HEK293 (cell line): ENCODE measurements at regions not wholly inside any gene's neighbourhood (a gene's known extent, or its start where the extent isn't known, plus 50 kb on each side); places are given as distances from the start of the nearest gene placed in this dataset.

Experiments used
- CTCF ChIA-PET: fragments of 350-600 bp; formaldehyde crosslinking; extraction: SDS; loops from one replicate; lab custom pipeline; 2021; ENCODE audit warnings: antibody characterized with exemption; lab: Yijun Ruan, JAX
- POLR2A ChIA-PET: fragments of 300-600 bp; formaldehyde crosslinking; extraction: SDS; loops from one replicate; lab custom pipeline; 2020; ENCODE audit warnings: antibody characterized with exemption, inconsistent platforms; lab: Yijun Ruan, JAX
- H3K27ac ChIP-seq: fragments of 200-500 bp; sonication (Bioruptor generic); 2 replicates; pipeline ENCODE4 v1.5.1; 2014; ENCODE audit warnings: low read depth, low read length, control low read depth, inconsistent platforms; ENCODE audit errors: extremely low read depth
- H3K36me3 ChIP-seq, 2 experiments: fragments of 200-500 bp in 1 of 2; sonication (Bioruptor generic) in 1 of 2; 1 replicate in 1 of 2; 2 replicates in 1 of 2; pipeline ENCODE4 v1.5.1; 2014 to 2017; ENCODE audit warnings: inconsistent platforms in 2 of 2, low read length in 2 of 2; ENCODE audit not compliant: control insufficient read depth in 2 of 2, insufficient read depth in 1 of 2
- H3K4me1 ChIP-seq: fragments of 200-500 bp; sonication (Bioruptor generic); 2 replicates; pipeline ENCODE4 v1.5.1; 2014; ENCODE audit warnings: mild to moderate bottlenecking, low read length, inconsistent platforms; ENCODE audit not compliant: control insufficient read depth, insufficient read depth
- H3K4me3 ChIP-seq: 2 replicates; pipeline ENCODE4 v1.5.1; 2011; ENCODE audit warnings: low read depth, mild to moderate bottlenecking, control low read depth, low read length, moderate library complexity
- H3K9me3 ChIP-seq: fragments of 200-500 bp; sonication (Bioruptor generic); 2 replicates; pipeline ENCODE4 v1.5.1; 2014; ENCODE audit warnings: low read depth, low read length, inconsistent platforms; ENCODE audit not compliant: control insufficient read depth, insufficient read depth
- BCL11B ChIP-seq: fragments of 450-650 bp; formaldehyde crosslinking; IDR thresholded peaks from 2 replicates; pipeline ENCODE4 v1.5.1; 2016; ENCODE audit warnings: low read depth, missing biosample characterization, missing genetic modification characterization
- KLF1 ChIP-seq: fragments of 450-650 bp; formaldehyde crosslinking; IDR thresholded peaks from 2 replicates; pipeline ENCODE4 v1.5.1; 2016; ENCODE audit warnings: missing biosample characterization, missing genetic modification characterization
- SCRT1 ChIP-seq: fragments of 450-650 bp; formaldehyde crosslinking; IDR thresholded peaks from 2 replicates; pipeline ENCODE4 v1.5.1; 2016; ENCODE audit warnings: missing biosample characterization, missing genetic modification characterization, borderline replicate concordance
- SCRT2 ChIP-seq: fragments of 450-650 bp; formaldehyde crosslinking; IDR thresholded peaks from 2 replicates; pipeline ENCODE4 v1.5.1; 2016; ENCODE audit warnings: missing biosample characterization, missing genetic modification characterization
- WT1 ChIP-seq: fragments of 450-650 bp; formaldehyde crosslinking; IDR thresholded peaks from 2 replicates; pipeline ENCODE4 v1.5.1; 2016; ENCODE audit warnings: missing biosample characterization, missing genetic modification characterization
- YY1 ChIP-seq: fragments of 450-650 bp; formaldehyde crosslinking; IDR thresholded peaks from 2 replicates; pipeline ENCODE4 v1.5.1; 2018; ENCODE audit warnings: missing biosample characterization, missing genetic modification characterization
- ZBTB26 ChIP-seq: fragments of 450-650 bp; formaldehyde crosslinking; optimal IDR thresholded peaks from 2 replicates; pipeline ENCODE3; 2016; ENCODE audit warnings: missing biosample characterization, mild to moderate bottlenecking, missing genetic modification characterization
- ZBTB48 ChIP-seq: fragments of 450-650 bp; formaldehyde crosslinking; IDR thresholded peaks from 2 replicates; pipeline ENCODE4 v1.5.1; 2016; ENCODE audit warnings: missing biosample characterization, missing genetic modification characterization
- ZNF138 ChIP-seq: fragments of 450-650 bp; formaldehyde crosslinking; IDR thresholded peaks from 2 replicates; pipeline ENCODE4 v1.5.1; 2016; ENCODE audit warnings: missing biosample characterization, missing genetic modification characterization, borderline replicate concordance
- ZNF169 ChIP-seq: fragments of 450-650 bp; formaldehyde crosslinking; IDR thresholded peaks from 2 replicates; pipeline ENCODE4 v1.5.1; 2016; ENCODE audit warnings: missing biosample characterization, missing genetic modification characterization
- ZNF174 ChIP-seq: fragments of 450-650 bp; formaldehyde crosslinking; IDR thresholded peaks from 2 replicates; pipeline ENCODE4 v1.5.0; 2017; ENCODE audit warnings: missing biosample characterization, mild to moderate bottlenecking, missing genetic modification characterization
- ZNF248 ChIP-seq: fragments of 450-650 bp; formaldehyde crosslinking; IDR thresholded peaks from 2 replicates; pipeline ENCODE4 v1.5.1; 2017; ENCODE audit warnings: missing biosample characterization, missing genetic modification characterization
- ZNF280D ChIP-seq: fragments of 450-650 bp; formaldehyde crosslinking; IDR thresholded peaks from 2 replicates; pipeline ENCODE4 v1.5.1; 2016; ENCODE audit warnings: missing biosample characterization, missing genetic modification characterization
- ZNF398 ChIP-seq: fragments of 450-650 bp; formaldehyde crosslinking; IDR thresholded peaks from 2 replicates; pipeline ENCODE4 v1.5.1; 2017; ENCODE audit warnings: missing biosample characterization, missing genetic modification characterization
- ZNF48 ChIP-seq: fragments of 450-650 bp; formaldehyde crosslinking; IDR thresholded peaks from 2 replicates; pipeline ENCODE4 v1.5.1; 2016; ENCODE audit warnings: missing biosample characterization, missing genetic modification characterization
- ZNF529 ChIP-seq: fragments of 450-650 bp; formaldehyde crosslinking; IDR thresholded peaks from 2 replicates; pipeline ENCODE4 v1.5.1; 2017; ENCODE audit warnings: missing genetic modification characterization, missing biosample characterization; ENCODE audit not compliant: insufficient replicate concordance
- ZNF555 ChIP-seq: fragments of 450-650 bp; formaldehyde crosslinking; conservative IDR thresholded peaks from 2 replicates; pipeline ENCODE4 v1.5.1; 2017; ENCODE audit warnings: missing biosample characterization, mild to moderate bottlenecking, missing genetic modification characterization, inconsistent platforms
- ZNF596 ChIP-seq: fragments of 450-650 bp; IDR thresholded peaks from 2 replicates; pipeline ENCODE4 v1.5.0; 2018; ENCODE audit warnings: missing biosample characterization, mild to moderate bottlenecking, missing genetic modification characterization, moderate library complexity
- ZSCAN23 ChIP-seq: fragments of 450-650 bp; formaldehyde crosslinking; IDR thresholded peaks from 2 replicates; pipeline ENCODE4 v1.5.1; 2016; ENCODE audit warnings: missing biosample characterization, missing genetic modification characterization
- TF ChIP-seq, protein P1 (sequence below): fragments of 450-650 bp; formaldehyde crosslinking; IDR thresholded peaks from 2 replicates; pipeline ENCODE4 v1.5.0; 2017; ENCODE audit warnings: missing biosample characterization, missing genetic modification characterization, borderline replicate concordance
- TF ChIP-seq, protein P2 (sequence below): fragments of 450-650 bp; formaldehyde crosslinking; IDR thresholded peaks from 2 replicates; pipeline ENCODE4 v1.5.1; 2016; ENCODE audit warnings: missing biosample characterization, missing genetic modification characterization

DNA sequence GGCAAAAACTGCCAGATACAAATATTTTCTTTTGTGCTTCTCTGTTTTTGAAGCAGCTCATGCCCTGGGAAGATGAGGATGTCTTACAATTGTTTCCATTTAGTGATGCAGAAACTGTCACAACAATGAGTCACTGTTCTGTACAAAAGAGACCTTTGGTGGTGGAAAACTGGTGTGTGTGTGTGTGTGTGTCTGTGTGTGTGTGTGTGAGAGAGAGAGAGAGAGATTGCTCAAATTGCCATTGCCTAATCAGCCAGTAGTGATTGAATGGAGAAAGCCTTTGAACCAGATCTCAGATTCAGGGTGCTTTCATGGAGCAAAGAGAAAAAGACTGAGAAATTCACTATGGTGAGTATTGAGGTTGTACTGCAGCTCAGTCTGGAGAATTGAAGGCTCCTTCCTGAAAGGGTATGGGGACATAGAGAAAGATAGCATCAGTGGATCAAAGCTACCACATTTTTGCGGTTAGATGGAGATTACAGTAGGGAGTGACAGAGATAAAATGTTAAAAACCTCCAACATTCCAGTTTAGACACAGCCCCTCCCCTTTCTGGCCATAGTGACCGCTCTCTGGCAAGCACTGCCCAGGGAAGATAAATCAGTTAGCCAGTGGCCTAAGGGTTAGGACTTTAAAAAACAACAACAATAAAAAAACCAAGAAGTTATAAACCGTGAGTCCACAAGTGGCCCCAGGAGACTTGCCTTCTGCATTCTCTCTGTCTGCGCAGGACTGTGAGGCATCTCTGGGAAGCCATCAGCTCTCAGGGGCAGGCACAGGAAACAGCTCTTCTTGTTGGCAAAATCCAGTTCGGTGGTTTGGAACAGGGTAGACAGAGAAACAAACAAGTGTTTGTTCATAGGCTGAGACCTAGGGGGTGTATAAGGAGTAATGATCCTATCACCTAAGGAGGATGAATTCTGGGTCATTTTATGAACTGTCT lies 406.5 kb downstream of the DUSP10 start (continued):
- TF ChIP-seq, protein P1, sequence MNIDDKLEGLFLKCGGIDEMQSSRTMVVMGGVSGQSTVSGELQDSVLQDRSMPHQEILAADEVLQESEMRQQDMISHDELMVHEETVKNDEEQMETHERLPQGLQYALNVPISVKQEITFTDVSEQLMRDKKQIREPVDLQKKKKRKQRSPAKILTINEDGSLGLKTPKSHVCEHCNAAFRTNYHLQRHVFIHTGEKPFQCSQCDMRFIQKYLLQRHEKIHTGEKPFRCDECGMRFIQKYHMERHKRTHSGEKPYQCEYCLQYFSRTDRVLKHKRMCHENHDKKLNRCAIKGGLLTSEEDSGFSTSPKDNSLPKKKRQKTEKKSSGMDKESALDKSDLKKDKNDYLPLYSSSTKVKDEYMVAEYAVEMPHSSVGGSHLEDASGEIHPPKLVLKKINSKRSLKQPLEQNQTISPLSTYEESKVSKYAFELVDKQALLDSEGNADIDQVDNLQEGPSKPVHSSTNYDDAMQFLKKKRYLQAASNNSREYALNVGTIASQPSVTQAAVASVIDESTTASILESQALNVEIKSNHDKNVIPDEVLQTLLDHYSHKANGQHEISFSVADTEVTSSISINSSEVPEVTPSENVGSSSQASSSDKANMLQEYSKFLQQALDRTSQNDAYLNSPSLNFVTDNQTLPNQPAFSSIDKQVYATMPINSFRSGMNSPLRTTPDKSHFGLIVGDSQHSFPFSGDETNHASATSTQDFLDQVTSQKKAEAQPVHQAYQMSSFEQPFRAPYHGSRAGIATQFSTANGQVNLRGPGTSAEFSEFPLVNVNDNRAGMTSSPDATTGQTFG (tag by site-specific recombination): peak; percentile 76; the same call in 1 of the 2 replicates
- TF ChIP-seq ZNF248 (tag by site-specific recombination): 0 out of 2 replicates have a peak, but pooled peaks have one; percentile 58
- 0 out of 2 replicates have a peak, but pooled peaks have one; percentile 33 for TF ChIP-seq ZNF169 (tag by site-specific recombination)
- peak; percentile 3 for TF ChIP-seq ZBTB26 (tag by site-specific recombination)
- no peak for TF ChIP-seq ZNF596 (tag by site-specific recombination)
- peak; percentile 98 for TF ChIP-seq WT1 (tag by site-specific recombination)
- TF ChIP-seq ZNF48: no peak
- TF ChIP-seq ZSCAN23 (tag by site-specific recombination): no peak
- TF ChIP-seq SCRT1 (tag by site-specific recombination): peak; percentile 88
- peak; percentile 94 for TF ChIP-seq SCRT2 (tag by site-specific recombination)
- no peak for TF ChIP-seq ZNF529 (tag by site-specific recombination)
- no peak for TF ChIP-seq BCL11B
- TF ChIP-seq ZNF138 (tag by site-specific recombination): no peak

GRCh38 chr1:221336126-221336525 lies 405.8 kb downstream of the DUSP10 start:
- ChIA-PET CTCF (interaction anchor here (0.9 to 1.7 kb wide), 3 partner anchors 25 to 99 kb away, joined by 3 to 6 read pairs (median 3); no protein-coding TSS in a partner anchor), POLR2A (interaction anchor here (0.9 kb wide), 1 partner anchor 59 kb away, joined by 3 read pairs; no protein-coding TSS in a partner anchor)
- peaks cover 11% of the 10 kb centered on the region for H3K4me1 ChIP-seq
- TF ChIP-seq YY1: no peak
- TF ChIP-seq, protein P2, sequence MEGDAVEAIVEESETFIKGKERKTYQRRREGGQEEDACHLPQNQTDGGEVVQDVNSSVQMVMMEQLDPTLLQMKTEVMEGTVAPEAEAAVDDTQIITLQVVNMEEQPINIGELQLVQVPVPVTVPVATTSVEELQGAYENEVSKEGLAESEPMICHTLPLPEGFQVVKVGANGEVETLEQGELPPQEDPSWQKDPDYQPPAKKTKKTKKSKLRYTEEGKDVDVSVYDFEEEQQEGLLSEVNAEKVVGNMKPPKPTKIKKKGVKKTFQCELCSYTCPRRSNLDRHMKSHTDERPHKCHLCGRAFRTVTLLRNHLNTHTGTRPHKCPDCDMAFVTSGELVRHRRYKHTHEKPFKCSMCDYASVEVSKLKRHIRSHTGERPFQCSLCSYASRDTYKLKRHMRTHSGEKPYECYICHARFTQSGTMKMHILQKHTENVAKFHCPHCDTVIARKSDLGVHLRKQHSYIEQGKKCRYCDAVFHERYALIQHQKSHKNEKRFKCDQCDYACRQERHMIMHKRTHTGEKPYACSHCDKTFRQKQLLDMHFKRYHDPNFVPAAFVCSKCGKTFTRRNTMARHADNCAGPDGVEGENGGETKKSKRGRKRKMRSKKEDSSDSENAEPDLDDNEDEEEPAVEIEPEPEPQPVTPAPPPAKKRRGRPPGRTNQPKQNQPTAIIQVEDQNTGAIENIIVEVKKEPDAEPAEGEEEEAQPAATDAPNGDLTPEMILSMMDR (tag by site-specific recombination): no peak
- TF ChIP-seq ZNF398 (tag by site-specific recombination): no peak
- no peak for TF ChIP-seq KLF1 (tag by site-specific recombination)
- no peak for TF ChIP-seq ZNF174 (tag by site-specific recombination)
- no peak for TF ChIP-seq ZNF280D (tag by site-specific recombination)
- no peak for TF ChIP-seq ZBTB48 (tag by site-specific recombination)
- no peak for TF ChIP-seq ZNF555 (tag by site-specific recombination)
- H3K27ac ChIP-seq: no peak overlapping the region; the same call in 1 of the 2 replicates
- no peaks in the 10 kb centered on the region for H3K36me3 ChIP-seq
- no peaks in the 10 kb centered on the region for H3K9me3 ChIP-seq
- H3K4me3 ChIP-seq: no peak overlapping the region
